Fibroblast of skin of abdomen (primary cell): ENCODE measurements at regions not wholly inside any gene's neighbourhood (a gene's known extent, or its start where the extent isn't known, plus 50 kb on each side); places are given as distances from the start of the nearest gene placed in this dataset.

Source experiments
- DNase-seq: peaks from one replicate; pipeline ENCODE4 v3.0.0-alpha.2; 2013

DNA sequence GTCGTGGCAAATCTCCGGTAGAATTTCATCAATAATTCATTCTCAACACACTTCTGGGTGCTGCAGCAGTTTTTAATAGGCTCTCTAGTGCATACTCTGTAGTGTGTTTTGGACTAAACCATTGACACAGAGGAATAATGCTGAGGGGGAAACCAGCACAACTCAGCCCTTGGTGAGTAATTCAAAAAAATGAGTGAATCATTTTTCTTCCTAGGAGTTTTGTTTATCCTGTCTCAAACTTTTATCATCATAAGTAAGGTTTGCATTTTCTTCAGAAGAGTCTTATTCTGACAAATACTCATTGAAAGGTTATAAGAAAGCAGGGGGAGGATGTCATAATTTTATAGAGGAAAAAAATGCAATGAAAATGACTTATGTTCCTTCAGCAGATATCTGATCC, 2542.7 kb downstream of the PCDH7 start:
- DNase-seq = peak; percentile 55

DNA sequence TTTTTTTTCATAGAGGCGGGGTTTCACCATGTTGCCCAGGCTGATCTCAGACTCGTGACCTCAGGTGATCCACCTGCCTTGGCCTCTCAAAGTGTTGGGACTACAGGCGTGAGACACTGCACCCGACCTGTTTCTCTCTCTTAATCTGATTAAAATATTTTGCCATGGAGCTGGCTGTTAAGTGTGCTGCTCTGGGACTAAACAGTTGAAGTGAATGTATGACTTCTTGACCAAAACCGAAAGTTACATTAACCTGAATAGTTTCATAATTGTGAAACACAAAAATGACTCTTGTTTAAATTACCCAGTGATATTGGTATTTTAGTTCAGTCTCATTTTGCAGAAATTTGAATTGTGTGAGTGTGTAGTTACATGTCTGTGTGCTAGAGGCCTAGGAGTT, 2548.6 kb downstream of the PCDH7 start:
- DNase-seq = no peak

DNA sequence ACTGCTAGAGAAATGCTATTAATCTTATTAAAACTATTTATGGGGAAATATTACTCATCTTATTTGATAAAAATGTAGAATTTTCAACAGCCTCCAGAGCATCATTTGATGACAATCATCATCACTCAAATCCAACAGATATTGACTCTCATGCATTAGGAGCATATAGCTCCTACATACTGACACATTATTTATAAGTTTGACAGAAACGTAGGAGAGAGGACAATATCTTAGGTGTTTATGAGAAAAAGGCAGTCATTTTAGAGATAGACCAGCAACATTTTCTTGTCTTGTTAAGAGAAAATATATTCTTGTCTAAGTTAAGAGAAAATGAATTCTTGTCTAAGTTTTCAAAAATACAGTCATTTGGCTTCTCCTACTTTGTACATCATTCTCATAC, 2550.2 kb downstream of the PCDH7 start:
- no peak for DNase-seq

DNA sequence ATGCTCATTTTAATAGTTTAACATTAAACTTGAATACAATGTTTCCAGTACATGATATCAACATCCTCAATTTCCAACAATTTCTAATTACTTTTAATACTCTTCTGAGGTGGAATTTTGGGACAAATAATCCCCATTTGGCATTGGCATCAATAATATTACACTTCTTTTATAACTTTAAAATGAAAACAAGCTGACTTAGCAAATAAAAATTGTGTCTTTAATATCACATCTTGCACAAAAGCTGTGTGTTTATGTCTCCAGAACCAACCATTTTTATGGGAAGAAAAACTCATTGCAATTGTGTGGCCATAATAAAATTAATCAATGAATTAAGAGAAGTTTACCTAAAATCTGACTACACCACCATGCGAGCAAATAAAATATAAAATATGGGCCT, 2552.6 kb downstream of the PCDH7 start:
- DNase-seq = no peak

DNA sequence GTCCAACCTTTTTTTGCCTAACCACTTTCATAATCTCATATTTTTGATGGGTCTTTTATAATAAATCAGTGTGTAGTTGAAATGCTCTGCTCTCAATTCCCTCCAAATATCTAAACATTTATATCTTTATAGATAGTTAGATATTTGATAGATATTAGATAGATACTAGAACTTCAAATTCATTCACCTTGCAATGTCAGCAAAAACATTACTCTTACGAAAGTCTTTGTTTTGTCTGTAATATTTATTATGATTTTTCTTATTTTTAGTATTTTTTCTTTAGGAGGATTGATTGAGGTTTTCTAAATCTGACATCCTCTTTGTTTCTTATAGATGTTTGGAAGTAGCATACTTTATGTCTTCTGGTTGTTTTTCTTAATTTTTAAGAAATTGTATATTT, 2563.6 kb downstream of the PCDH7 start:
- no peak for DNase-seq

DNA sequence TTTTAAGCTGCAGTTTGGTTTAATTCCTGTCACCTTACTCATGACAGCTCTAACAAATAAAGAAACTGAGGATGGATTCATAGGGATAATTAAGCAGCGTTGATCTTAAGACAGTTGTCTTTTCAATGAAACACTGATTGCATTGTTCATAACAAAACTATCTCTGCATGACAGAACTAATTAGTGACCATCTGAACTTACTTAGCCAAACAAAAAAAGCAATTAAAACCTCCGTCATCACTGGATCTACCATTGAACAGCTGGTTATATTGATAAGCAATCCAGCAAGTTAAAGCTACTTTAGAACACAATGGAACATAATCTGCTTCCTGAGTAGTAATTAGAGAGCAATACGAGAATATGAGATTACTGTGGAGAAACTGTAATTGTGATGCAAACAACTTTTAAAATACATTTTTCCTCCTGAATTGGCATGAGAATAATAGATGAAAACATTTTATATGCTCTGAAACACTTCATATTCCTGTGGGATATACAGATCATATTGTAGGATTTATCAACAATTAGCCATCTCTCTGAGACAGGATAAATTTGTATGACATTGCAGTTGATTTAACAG, 2576.8 kb downstream of the PCDH7 start:
- DNase-seq = no peak

DNA sequence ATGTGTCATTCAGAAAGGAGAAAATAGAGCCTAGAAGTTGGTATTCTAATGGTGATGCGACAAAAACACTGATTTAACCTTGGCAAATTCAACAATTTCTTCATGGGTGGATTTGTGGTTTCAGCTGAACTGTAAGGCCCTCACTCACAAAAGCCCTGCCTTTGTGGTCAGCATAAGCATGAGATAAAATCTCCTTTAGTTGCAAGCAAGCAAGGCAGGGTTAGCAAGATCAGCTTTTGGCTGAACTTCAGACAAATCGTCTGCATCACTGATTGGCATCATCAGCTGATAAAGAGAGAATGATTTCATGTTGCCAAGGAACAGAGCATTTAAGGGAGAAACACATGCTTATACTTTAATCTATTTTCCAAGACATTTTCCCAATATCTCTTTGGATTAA, 2582.2 kb downstream of the PCDH7 start:
- DNase-seq = peak; percentile 6

DNA sequence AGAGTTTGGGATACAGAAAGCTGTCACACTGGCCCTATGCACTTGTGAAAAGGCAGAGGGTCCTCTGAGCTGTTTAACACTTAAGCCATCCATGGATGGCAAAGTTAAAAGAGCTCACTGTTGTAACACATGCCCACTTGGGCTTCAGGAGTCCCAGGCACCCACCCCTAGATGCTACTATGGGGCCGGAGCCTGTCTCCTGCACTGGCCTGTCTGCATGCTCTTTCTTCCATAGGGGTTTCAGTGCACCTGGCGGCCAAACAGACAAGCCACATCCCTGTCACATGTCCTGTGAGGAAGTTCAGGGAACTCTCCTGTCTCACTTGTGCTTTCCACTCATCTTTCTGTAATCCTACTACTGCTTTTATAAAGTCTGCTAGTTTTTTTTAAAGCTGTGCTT, 2586.0 kb downstream of the PCDH7 start:
- DNase-seq = no peak

DNA sequence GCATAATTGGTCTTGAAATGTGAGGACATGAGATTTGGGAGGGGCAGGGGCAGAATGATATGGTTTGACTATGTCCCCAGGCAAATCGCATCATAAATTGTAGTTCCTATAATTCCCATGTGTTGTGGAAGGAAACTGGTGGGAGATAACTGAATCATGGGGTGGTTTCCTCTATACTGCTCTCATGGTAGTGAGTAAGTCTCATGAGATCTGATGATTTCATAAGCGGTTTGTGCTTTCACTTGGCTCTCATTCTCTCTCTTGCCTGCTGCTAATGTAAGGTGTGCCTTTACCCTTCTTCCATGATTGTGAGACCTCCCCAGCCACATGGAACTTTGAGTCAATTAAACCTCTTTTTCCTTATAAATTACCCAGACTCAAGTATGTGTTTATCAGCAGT, 2595.9 kb downstream of the PCDH7 start:
- no peak for DNase-seq

DNA sequence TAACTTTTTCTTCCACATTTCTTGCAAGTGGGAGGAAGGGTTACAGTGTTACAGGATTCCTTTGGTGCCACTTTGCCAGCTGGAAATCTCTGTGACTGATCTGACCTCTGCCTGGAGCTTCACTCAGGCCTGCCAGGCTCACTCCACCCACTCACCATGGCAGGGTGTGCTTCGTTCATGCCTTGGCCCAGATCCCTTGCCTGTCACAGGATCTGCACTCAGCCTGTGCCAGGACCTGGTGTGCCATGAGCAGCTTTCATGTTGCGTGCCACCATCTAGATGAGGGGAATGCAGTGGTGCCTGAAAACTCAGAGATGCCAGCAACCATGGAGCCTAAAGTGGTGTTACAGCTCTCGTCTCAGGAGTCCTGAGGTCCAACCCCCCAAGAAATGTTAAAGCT, 2596.4 kb downstream of the PCDH7 start:
- DNase-seq = no peak

DNA sequence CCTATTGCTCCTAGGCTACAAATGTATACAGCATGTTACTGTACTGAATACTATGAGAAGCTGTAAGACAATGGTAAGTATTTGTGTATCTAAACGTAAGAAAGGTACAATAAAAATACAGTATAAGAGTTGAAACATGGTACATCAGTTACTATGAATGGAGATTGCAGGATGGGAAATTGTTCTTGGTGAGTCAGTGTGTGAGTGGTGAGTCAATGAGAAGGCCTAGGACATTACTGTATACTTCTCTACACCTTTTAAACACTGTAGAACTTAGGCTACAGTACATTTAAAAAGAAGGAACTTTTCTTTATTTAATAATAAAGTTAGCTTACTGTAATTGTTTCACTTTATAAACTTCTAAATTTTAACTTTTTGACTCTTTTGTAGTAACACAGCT, 2603.2 kb downstream of the PCDH7 start:
- no peak for DNase-seq

DNA sequence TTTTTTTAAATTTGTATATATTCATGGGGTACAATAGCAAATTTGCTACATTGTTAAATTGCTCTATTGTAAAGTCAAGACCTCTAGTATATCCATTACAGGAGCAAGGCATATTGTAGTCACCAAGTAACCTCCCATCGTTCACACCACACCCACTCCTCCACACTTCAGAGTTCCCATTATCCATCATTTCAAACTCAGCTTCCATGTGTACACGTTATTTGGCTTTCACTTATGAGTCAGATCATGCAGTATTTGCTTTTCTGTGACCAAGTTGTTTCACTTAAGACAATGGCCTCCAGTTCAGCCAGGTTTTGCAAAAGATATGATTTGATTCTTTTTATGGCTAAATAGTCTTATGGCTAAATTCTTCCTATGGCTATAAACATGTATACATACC, 2614.2 kb downstream of the PCDH7 start:
- DNase-seq = no peak

DNA sequence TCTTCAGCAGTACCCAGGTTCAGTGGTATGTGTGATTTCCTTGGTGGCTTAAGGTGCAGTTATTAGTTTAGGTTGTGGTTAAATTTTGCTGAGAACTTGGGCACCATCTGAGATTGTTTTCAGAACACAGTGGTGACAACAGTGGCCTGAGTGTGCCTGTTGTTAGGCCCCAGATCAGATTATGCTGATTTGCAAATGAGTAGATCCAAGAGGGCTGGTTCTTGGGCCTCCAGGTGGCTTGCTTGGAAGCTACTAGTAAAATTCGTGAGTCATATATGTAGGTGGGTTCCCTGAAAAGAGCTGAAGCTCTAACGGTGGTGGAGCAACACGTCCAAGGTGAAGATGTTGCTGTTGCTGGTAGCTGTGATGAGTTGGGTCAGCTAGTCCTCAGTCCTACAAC, 2619.6 kb downstream of the PCDH7 start:
- DNase-seq = no peak

DNA sequence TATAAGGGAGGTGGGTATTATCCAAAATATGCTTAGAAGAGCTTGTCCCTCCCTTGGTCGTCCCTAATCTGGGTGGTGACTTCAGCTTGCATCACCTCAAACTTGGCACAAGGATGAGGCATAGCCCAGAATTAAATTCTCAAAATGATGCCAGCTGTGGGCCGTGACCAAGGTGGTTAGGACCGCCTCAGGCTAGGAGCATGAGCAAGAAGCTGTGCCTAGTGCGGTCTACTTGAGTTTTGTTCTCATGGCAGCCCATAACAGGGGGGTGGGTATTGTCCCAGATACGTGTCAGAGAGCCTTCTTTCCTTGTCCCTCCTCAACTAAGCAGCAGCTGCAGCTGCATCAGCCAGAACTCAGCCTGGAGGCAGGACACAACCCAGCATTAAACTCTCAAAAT, 2620.0 kb downstream of the PCDH7 start:
- DNase-seq = no peak

DNA sequence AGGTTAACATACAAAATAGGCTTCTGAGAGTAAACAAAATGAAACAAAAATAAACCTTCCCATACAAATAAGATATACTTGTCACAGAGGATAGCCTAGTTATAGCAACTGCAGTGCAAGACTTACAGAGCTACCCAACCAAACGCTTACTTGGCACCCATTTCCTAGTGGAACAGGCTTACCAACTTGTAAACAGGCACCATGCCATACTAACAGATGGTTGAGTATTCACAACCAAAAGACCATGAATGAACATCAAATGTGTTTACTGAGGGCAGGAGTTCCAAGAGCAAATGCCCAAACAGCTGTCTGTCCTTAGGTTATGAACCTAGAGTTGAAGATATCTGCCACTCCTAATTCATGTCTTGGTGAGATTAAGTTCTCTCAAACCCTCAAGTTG, 2629.2 kb downstream of the PCDH7 start:
- no peak for DNase-seq

DNA sequence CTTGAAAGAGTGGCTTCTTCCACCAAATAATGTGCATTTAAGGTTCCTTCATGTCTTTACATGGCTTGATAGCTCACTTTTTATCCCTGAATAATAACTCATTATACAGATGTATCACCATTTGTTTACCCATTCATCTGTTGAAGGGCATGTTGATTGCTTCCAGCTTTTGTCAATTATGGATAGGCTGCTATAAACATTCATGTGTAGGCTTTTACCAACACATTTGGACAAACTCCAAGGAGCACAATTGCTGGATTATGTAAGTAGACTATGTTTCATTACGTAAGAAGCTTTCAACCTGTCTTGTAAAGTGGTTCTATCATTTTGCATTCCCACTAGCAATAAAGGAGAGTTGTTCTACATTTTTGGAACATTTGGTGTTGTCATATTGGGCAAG, 2637.0 kb downstream of the PCDH7 start:
- no peak for DNase-seq

DNA sequence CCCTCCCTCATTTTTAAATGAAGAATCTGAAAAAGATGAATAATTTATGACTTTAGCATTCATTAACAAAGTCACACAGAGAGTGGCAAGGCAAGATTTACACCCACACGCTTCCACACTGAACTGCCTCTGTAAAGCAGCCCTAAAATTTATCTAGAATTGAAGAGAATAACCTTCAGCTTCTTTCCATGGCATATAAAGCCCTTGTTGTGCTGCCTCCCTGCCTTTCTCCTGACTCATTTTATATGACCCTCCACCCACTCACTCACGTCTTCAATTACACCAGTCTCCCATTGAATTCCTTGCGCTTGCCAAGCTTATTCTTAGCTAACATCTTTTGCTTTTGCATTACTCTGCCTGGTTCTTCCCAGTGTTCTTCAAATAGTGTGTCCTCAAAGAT, 2649.3 kb downstream of the PCDH7 start:
- DNase-seq = peak; percentile 38

DNA sequence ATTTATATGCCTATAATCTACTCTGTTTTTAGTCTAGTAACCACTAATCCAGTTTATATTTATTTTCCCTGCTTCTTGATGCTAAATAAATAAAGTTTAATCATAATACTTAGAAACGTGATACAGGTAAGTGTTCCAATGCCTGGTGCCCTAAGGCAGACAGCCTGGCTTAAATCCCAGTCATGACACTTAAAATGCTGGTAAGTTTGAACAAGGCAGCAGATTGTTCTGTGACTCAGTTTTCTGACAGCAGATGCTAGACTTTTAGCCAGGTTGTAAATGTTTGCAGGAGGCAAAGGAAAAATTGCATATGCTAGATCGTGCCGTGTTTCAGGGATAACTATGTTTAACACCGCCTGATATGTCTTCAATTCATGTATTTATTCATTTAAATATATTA, 2661.6 kb downstream of the PCDH7 start:
- no peak for DNase-seq

DNA sequence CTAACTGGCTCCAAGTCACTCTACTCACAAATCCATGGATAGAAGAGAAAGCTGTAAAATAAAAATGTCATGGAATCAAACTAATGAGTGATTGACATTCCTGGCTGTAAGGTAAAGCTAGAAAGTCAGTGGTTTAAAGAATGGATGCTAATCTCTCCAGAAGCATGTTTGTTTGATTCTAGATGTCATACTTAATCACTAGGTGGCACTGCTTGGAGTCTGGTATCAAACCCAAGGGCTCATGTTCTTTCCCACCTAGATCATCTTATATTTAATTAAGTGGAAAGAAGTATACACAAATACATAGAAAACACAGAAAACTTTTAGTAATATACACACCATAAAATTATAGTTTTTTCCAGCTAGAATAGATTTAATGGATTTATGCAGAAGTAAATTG, 2666.6 kb downstream of the PCDH7 start:
- no peak for DNase-seq

DNA sequence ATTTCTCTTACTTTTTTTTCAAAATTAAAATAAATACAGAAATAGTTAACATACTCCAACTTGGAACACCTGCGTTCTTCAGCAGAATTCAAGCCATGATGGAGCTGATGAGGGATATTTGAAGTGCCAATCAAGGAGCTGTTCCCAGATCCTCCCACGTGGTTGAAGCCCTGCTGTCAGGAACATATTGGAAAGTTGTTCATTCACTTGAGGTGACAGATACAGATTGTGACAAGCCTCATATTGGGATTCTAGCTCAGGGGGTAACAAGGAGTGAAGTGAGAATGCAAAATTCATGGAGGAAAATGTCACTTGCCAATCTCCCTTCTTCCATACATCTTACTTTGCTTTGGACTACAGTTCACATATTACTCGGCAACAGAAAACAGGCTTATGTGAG, 2670.8 kb downstream of the PCDH7 start:
- DNase-seq = no peak

DNA sequence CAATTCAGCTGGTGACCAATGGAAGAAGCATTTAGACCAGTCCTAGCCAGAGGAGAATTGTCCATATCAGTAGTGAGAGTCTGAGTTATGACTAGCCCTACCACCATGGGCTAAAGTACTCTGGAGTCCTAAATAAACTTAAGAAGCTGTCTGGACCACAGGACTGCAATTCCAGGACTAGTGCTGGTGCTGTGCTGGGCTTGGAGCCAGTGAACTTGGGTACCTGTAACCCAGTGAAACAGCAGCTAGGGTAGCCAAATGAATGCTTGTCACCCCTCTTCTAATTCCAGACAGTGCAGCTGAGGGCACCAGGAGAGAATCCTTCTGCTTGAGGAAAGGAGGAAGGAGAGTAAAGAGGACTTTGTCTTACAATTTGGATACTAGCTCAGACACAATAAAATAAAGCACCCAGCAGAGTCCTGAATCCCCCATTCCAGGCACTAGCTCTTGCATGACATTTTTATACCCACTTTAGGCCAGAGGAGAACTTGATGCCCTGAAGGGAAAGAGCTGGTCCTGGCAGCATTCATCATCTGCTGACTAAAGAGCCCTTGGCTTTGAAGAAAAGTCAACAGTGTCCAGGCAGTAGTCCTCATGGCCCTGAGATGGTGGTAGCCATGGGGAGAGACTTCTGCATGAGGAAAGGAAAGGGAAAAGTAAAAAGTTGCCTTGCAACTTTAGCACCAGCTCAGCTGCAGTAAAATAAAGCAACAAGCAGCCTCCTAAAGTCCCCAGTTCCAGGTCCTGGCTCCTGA, 2675.7 kb downstream of the PCDH7 start:
- no peak for DNase-seq

DNA sequence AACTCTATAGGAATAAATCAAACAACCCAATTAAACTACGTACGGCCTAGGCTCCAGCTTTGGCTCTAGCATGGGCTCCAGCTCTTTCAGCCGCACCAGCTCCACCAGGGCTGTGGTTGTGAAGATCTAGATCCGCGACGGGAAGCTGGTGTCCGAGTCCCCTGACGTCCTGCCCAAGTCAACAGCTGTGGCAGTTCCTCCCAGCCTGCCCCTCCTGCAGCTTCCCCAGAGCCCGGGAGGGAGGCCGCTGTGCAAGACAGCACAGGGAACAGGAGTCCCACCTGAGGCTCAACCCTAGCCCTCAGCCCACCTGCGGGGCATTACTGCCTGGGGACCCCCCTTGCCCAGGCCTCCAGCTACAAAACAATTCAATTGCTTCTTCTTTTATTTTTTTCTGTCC, 2680.3 kb downstream of the PCDH7 start:
- no peak for DNase-seq

DNA sequence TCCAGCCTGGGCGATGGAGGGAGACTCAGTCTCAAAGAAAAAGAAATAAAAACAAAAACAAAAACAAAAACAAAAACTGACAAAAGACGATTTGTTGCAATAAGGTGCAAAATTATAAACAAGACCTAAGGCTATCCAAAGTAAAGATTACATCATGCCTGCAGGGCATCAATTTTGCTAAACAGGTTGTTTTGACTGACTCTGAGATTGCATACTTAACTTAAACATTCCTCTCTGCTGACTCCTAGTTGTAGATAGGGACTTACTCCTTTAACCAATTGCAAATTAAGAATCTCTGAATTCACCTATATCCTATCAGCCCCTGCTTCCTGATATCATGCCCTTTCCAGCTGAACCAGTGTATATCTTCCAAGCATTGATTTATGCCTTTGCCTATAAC, 2687.3 kb downstream of the PCDH7 start:
- DNase-seq = no peak

DNA sequence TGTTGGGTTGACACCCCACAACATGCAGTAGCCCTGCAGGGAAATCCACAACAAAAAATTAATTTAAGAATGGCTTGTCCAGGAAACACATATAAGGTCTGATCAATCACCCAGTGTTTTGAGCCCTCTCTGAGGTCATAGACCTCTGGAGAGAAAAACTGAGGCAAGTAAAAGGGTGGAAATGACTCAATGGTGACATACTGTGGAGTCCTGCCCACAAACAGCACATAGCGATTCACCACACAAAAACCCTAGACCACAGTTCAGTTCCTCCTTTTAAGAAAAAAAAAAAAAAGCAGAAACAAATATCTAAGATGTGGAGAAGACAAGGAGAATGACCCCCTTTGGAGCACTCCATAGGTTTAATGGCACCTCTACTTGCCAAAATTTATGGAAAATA, 2691.0 kb downstream of the PCDH7 start:
- peak; percentile 28 for DNase-seq

DNA sequence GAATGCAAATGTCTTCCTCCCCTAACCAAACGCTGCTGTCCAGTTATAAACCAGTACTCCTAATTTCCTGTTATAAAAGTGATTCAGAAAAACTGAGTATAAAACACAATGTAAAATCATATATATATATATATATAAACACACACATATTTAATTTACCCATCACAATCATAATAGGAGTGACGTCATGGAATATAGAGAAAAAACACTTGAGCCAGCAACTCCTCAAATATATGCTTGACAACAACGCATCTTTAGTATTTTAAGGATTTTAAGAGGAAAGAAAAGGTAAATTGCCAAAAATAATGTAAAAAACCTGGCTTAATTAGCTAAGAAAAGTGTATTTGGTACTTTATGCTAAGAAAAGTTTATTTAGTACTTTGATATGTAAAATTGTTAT, 2701.7 kb downstream of the PCDH7 start:
- DNase-seq = no peak
